SW 1271 (cell line): ENCODE measurements at regions not wholly inside any gene's neighbourhood (a gene's known extent, or its start where the extent isn't known, plus 50 kb on each side); places are given as distances from the start of the nearest gene placed in this dataset.
"Not testable (repeated sequence)": the region's sequence is repeated elsewhere in the genome, so short reads cannot be mapped to it uniquely, and the experiment has no call there.

ENCODE experiments used
- DNase-seq, 2 experiments: peaks; one replicate each; lab custom pipeline; 2025; lab: John Stamatoyannopoulos, UW

DNA sequence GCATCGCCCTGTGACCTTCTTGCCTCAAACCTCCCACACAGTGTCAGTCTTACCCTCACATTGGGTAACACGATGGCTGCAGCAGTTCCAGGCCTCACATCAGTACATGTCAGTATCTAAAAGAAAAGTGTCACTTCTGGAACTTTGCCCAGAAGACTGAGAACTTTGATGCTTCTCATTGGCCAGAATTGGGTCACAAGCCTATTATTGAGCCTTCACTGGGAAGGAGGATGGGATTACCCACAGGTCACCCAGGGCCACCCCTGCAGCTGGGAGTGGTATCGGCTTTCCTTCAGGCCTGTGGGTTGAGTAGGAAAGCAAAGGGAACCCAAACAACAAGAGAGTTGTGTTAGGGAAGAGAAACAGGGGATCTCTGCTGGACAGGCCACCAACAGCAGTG, 111.5 kb downstream of the NPY start:
- no peak for DNase-seq

DNA sequence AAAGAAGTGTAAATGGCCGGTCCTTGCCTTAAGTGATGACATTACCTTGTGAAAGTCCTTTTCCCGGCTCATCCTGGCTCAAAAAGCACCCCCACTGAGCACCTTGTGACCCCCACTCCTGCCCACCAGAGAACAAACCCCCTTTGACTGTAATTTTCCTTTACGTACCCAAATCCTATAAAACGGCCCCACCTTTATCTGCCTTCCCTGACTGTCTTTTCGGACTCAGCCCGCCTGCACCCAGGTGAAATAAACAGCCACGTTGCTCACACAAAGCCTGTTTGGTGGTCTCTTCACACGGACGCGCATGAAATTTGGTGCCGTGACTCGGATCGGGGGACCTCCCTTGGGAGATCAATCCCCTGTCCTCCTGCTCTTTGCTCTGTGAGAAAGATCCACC, 112.4 kb downstream of the NPY start:
- not testable (repeated sequence) for DNase-seq

DNA sequence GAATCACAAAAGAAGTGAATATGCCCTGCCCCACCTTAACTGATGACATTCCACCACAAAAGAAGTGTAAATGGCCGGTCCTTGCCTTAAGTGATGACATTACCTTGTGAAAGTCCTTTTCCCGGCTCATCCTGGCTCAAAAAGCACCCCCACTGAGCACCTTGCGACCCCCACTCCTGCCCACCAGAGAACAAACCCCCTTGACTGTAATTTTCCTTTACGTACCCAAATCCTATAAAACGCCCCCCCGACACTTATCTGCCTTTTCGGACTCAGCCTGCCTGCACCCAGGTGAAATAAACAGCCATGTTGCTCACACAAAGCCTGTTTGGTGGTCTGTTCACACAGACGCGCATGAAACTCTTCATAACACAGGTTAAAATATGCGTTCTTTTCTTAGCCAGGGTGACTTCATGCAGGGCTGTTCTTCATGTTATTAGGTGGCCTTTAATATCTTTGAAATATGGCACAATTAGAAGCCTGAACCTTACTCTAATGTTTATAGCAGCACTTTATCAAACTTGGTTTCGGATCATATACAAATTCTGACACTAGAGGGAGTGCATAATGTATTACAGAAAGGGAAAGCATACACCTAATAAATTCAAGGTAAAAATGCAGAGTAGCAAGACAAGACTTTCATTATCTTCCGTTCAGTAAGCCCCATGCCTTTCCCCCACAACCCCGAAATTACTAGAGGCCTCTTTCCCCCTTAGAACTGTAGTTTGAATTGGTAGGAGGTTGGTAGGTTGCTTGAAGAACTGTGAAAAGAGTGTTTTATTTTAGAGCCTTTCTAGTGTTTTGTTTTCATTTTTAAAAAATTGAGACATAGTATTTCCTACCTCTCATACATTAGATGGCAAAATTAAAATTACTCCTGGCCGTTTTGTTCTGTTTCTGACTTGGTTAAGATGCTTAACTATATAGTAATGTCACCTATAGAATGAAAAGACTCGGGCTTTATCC, 117.9 kb downstream of the NPY start:
- peak in 1 of 2 experiments; percentile 35 for DNase-seq

DNA sequence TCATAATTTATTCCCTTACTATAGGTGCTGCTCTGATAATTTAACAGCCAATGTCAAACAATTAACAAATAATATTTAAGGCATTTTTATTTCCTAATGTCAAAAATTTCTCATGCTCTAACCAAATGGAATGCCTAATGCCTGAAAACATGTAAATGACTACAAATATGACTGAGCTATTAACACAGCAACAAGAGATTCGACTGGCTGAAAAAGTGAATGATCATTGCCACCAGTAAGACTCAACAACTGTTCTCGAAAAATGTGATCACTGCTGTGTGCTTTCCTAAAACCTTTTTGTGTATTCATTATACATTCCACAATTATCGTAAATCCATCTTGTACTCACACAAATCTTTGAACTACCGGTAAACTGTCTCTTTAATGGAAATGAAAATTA, 118.7 kb downstream of the NPY start:
- no peak for DNase-seq

DNA sequence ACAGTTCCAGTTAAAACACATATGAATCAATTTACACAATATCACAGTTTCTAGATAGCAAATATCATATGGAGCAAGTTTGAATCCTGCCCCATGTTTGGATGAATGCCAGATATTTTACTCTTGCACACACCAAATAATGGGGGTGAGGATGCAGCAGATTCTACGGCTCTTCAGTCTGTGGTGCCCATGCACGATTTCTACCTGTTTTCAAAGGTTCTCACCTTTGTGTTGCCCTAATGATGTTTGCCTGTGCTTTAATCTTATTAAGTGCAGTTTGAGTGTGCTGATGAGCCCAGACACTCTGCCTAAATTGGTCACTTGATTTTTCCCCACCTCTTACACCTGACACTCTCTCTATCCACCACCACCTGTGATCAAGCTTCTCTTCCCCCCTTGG, 119.6 kb downstream of the NPY start:
- no peak for DNase-seq

DNA sequence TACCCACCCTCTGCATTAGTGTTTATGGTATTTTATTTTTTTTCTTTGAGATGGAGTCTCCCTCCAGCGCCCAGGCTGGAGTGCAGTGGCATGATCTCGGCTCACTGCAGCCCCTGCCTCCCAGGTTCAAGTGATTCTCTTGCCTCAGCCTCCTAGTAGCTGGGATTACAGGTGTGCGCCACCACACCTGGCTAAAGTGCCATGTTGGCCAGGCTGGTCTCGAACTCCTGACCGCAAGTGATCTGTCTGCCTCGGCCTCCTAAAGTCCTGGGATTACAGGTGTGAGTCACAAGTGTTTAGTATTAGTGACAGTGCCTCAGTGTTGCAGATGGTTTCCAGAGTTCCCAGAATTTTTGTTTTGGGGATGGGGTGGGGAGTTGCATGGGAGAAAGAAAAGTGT, 120.3 kb downstream of the NPY start:
- no peak for DNase-seq

DNA sequence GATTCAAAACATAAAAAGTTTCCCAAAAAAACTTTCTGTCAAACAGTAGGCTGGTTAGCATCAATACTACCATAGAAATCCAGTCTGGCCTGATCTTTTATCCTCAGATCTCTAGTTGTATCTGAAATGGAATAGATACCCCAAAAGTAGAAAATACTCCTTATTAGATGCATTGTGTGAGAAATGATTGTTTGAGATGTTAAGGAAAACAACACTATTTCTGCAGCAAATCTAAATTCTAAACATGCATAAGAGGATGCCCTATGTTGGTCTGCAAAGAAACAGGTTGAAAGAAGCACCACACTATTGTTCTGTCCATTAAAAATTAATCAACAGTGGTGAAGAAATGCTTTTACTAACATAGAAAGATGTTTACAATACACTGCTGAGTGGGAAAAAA, 121.0 kb downstream of the NPY start:
- no peak for DNase-seq

DNA sequence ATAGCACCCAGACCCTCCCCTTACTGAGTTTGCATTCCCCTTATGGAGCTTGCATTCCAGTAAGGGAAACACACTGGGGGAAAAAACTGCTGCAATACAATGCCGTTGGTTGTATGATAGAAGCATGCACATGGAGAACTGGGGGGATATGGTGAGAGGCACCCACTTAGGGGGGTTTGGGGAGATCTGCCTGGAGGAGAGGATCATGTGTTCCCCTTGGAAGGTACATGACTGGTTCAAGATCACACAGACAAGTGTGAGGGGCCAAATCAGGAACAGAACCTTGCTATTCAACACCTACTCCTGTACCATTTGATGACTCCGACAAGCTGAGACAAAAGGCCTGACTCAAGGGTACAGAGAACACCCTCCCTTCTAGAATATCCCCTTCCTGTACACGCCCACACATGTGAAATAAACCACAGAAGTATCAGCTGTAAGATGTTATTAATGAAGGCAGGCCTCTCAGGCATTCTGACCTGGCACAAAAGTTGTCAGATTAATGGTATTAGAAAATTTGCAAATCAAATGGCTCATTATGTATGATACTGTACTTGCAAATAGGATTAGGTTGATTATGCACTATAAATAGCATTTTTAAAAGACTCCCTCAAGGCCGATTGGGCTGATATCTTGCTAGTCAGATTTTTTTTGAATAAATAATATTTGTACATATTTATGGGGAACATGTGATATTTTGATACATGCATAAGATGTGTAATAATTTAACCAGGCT, 122.2 kb downstream of the NPY start:
- no peak for DNase-seq

DNA sequence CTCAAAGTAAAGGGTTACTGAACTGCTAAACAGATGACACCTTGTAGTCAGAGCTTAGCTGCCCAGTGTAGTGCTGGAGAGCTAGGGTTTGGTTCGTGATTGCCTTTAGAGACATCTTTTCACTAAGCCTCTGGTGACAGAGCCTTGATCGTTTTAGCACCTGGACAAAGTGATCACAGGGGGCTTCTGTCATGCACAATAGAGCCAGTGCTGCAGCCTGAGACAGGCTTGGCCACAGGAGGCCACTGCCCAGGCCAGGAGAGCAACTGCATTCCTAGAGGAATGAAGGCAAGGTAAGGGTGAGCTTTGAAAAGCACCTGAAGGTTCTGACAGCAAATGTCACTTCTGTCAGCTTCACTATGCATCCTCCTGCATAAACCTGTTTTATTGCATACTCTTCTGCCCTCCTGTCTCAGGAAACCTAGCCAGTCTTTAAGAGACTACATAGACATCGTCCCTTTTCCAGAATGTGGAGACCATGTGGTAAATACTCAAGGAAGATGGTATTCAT, 122.9 kb downstream of the NPY start:
- no peak for DNase-seq

DNA sequence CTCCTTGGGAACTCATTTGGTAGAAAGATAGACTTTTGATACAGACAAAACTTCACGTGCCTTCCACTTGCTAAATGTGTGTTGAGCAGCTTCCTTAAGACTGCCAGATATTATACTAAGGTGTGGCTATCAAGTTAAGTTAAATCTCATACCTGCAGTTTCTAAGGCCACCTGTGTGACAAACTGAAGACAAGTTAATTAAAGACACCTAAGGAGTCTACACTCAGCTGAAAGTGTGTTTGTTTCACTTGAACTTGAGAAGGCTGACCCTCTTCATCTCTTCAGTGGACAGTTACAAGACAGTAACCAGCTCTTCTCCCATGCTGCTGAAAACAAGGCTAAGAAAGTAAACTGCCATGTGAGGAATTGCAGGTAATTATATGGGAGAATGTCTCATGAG, 124.0 kb downstream of the NPY start:
- DNase-seq = no peak

DNA sequence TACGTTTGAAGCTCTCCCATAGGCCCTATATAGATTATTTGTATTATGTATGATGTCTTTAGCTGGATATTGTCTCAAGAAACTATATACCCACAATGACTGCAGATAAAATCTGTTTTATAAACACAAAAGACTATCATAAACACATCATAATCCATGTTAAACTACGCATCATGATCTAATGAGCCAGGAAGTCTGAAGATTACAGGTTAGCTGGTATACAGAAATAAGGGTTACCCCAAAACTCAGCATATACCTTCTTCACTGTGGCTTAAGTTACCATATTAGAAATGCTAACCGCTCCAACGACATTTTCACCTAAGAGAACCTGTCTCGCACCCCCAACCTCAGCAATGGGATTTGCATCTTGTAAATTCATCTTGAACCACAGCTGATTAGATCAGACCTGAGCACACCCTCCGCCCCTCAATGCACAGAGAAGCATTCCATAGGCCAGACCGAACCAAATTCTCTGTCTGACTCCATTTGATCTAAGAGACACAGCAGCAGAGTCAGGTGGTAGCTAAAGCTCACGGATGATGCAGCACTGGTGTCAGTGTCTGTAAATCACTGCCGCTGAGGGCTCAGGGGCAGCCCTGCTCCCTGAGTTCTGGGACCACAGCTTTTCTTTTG, 124.9 kb downstream of the NPY start:
- DNase-seq = no peak

DNA sequence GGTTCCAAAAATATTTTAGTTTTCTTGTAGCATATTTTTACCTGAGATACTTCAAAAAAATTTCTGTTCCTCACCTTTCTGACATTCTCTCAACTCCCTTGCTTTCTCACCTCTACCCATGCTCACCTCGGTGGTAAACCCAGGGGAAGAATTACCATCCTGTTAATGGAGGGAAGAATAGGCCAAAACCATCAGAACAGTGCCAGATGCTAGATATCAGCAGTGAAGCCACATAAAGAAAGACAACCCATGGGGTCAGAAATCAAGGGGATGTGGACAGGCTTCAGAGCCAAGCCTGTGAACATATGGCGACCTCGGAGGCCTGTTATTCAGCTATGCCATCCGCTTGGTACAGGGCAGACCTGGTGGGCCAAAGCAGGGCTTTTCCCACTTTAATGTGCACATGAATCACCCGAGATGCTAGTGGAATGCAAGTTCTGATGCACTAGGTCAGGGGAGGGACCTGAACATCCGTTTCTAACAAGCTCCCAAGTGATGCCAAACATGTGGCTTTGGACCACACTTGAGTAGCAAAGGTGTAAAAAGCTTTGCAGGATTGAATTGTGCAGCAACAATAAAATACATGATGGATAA, 125.5 kb downstream of the NPY start:
- no peak for DNase-seq

DNA sequence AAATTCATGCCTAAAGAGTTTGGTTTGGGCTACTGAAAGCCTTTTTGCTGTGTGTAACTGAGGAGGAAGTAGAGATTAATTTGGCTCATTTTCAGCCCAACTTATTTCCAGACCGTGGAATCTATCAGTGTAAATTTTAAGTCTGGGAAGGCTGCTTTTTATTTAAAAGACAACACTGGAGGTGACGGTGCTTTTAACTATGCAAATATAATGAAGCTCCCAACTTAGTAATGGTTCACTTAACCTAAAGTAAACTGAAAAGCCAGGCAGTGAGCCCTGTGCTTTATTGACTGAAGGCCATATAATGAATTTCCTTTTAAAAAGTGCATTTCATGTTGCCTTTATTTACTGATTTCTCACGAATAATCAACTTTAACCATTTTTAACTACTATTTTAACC, 127.2 kb downstream of the NPY start:
- DNase-seq = no peak

DNA sequence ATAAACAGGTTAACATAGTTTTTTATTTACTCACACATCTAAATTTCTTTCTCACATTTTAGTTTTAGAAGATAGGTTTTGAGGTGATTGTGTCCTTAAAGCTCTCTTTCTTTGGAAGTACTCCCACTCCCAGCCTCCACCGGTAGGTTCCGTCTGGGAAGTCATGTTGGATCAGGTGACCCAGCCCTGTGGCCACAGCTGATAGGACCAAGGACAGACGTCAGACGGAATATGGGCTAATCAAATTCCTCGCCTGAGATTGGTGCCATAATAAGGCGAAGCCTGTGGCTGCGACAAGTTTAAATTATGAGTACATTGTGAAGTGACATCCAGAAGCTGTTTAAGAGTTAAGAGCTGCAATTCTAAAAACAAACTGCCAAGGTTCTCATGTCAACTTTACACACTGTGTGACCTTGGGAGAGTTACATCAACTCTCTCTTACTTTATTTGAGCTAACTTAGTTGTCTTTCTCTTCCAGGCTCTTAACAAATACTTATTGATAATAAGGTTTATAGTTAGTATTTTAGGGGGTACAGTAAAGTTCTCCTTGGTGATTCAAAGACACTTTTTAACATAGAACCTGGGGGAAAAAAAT, 133.6 kb downstream of the NPY start:
- no peak for DNase-seq

DNA sequence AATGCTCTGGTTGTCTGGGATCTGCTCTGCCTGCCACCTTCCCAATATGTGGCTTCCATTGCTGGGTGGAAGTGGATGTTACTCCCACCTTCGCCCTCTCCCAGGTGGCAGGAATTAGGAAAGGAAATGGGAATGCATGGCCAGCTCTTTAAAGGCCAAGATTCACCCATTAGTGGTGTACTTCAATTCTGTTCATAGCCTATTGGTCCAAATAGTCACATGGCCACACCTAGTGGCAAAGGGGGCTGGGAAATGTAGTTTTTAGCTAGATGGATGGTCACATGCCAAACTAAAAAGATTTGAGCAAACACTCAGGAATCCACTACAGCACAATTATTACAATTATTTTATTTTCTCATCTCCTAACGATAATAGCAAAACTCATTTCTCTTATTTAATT, 135.1 kb downstream of the NPY start:
- DNase-seq = no peak

DNA sequence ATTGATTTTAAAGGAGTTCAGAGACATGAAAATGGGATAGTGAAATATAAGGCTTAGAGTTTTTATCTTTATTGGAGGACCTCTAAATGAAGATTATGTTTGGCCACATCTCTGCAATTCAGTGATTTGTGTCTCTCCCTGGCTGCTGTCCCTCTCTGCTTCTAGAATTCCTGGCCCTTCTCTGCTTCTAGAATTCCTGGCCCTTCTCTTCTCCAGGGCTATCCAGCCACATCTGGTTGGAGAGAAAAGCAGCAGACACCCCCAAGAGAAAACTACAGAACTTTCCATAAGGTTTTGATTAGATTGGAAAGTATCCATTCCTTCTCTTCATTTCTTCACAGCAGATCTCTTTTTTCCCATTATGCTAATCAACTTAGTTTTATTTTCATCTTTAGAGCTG, 135.5 kb downstream of the NPY start:
- no peak for DNase-seq

DNA sequence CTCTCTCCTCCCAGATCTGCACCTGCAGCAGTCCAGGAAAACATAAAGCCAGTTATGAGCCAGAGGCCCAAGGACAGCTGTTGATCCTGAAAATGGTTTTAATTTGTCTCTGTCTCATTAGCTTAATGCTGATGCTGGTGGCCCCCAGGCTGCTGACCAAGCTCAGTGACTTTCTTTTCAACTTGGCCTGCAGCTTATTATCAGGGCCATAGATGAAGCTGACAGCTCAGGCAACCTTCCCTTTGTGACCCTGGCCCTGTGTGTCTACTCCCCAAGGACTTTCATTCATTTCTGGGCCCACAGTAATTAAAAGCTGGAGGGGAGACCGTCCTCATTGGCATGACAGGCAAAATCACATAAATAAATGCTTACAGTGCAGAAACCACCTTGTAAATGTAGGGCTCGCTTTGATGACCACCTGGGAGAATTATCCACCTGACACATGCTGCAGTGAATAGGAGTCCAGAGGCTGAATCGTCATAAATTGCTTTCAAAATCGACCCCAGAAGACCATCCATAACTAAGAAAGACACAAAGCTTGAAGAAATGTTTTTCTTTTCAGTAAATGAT, 138.5 kb downstream of the NPY start:
- DNase-seq = no peak

DNA sequence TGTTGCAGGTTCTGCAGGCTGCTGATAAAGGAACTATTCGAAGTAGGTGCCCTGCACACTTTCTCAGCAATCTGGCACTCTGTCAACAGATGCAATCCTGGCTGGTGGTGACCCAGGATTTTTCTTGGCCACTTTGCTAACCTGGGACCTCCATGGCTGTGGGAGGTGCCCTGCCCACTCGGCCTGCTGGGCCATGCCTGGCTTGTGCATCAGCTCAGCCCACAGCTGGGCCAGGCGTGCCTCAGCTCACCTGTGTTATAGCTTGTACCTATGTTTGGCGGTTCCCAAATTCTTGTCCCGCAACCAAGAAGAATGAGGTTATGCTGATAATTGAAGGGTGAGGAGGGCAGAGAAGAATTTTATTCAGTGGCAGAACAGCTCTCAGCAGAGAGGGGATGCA, 141.7 kb downstream of the NPY start:
- no peak for DNase-seq

DNA sequence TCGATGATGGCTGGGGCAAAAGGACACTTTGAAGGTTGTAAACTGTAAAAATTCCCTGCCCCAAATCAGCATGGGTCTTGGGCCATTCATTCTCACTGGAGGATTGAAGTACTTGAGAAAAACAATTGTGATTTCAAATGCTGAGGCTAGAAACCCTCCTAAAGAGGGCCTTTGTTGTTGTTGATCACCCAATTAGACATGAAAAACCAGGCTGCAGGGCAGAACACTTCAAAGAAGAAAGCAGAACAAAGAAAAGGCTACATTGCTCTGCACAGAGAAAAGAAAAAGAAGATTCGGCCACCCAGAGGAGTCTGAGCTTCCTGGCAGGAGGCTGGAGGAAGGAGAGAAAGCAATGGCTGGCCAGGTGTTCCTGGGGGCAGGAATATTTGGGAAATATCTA, 143.1 kb downstream of the NPY start:
- DNase-seq = no peak

DNA sequence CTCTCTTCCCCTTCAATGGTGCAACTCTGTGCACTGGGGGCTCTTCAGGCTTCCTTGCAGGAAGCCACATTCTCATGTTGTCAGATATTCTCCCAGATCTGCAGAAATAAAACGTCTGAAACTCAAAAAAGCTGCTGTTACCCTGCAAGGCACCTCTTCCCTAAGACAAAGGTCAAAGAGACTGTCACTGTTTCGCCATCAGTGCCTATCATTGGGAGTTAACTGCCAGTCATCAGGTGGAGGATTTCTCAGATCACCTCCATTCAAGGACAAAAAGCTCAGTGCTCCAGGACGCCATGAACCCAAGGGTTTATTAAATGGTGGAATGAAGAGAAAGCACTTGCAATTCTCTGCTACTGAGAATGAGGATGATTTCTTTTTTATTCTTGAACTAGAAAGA, 144.6 kb upstream of the PALS2 start:
- no peak for DNase-seq

DNA sequence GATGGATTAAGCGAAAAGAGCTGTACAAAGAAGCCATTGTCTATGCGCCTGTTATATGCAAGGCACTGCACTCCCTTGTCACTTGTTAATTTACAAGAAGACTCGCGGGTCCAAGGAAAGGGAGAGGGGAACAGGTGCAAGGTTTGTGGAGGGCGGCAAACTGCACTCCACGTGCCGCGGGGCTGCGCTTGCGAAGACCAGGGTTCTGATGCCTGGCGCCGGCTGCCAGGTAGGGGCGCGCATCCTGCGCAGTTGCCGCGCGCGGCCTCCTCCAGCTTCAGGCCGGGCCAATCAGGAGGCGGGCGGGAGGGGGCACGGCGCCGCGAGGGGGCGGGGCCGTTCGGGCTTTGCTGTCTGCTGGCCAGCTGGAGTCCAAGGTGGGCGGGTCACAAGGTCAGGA, 140.6 kb upstream of the PALS2 start:
- DNase-seq = no peak

DNA sequence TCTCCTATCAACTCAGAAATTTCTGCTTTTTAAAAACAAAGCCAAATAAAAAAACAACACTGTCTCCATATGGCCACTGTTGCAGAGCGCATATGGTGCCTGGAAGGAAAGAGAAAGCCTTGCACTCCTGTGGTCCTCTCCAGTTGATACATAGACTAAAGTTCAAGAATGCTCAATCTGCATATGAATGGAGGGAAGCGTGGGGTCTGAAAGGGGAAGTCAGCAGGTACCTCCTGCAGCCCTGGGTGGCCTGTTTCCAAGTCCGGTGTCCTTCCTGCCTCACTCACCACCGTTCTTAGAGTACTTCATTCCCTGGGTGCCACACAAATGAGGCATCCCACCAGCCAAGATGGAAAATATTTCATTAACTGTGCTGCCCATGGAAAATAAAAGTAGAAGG, 138.3 kb upstream of the PALS2 start:
- DNase-seq = no peak
